ENCODE measurements at regions not wholly inside any gene's neighbourhood (a gene's known extent, or its start where the extent isn't known, plus 50 kb on each side); places are given as distances from the start of the nearest gene placed in this dataset.

DNA sequence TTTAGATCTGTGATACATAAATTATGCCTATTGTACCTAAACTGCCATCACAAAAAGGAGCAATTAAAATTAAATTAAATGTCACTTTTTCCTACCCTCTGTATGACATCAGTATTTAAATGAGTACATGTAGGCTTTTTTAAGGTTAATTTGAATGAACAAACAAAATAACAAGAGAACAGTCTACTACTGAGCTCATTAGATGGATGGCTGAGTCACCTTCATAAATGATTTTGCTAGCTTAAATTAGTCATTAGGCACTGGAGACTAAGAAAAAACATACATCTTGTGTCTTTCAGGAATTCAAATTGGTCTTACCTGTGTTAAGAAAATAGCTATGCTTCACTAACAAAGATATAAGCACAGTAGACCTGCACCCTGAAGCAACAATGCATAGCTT, 153.6 kb downstream of the RCN1 start:
- in situ Hi-C loops (cut with HindIII; ENCODE audit: low pct_unique_long_range_greater_than_20kb, low sequenced_read_pairs), result no loop called here
- DNase-seq (ENCODE audit: low read depth), result no peak

DNA sequence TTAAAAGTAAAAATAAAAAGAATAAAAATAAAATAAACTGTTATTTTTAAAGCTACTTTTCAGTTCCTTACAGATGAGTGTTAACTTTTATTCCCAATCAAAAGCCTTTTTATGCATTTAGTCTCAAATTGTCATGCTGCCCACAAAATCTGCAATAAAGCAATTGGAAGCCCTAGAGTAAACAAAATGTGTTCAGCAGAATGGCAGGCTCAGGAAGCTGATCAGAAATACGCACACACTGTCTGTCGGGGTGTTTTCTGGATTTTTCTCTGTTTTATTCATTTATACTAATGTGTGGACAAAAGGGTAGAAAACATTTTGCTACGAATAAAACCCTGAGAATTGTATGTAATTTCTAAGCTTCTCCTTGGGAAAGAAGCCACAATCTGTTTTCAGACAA, 162.8 kb downstream of the RCN1 start:
- in situ Hi-C loops (cut with HindIII; ENCODE audit: low pct_unique_long_range_greater_than_20kb, low sequenced_read_pairs), result no loop called here

DNA sequence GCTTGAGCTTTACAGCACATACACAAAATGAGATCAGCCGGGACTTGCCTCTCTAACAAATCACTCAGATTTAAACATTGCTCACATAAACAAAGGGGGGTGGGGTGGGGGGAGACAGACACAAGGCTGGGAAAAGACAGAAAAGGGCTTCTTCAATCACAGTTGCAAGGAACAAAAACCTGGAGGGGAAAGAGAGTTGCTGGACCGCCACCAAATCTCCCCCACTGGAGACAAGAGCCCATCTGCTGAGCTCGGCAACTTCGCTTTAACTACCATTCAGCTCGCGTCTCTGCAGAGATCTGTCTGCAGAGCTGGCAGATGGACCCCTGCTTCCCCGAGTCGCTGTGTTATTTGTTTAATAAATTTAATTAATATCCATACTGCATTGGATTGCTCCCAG, 165.0 kb downstream of the RCN1 start:
- in situ Hi-C loops (cut with HindIII; ENCODE audit: low pct_unique_long_range_greater_than_20kb, low sequenced_read_pairs), result no loop called here
- DNase-seq (ENCODE audit: low read depth), result no peak

More for the DNA sequence above, 162.8 kb downstream of the RCN1 start:
- DNase-seq (ENCODE audit: low read depth), result no peak

DNA sequence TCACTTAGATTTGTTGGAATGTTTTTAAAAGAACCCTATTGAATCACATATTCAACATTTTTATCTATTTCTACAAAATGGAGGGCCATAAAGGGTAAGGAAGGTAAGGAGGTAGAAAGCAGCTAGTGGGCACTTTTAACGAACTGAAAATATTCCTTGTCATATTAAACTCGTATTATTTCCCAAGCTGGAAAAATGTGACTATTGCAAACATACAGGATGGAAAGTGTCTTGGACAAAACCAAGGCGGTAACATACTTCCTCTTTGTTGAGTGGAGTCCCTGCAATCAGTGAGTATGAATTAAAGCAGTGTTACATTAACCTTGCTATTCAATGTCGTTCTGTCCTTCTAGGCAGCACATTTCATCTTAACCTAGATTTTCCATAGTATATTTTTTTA, 165.6 kb downstream of the RCN1 start:
- DNase-seq (ENCODE audit: low read depth), result no peak
- in situ Hi-C loops (cut with HindIII; ENCODE audit: low pct_unique_long_range_greater_than_20kb, low sequenced_read_pairs), result no loop called here

DNA sequence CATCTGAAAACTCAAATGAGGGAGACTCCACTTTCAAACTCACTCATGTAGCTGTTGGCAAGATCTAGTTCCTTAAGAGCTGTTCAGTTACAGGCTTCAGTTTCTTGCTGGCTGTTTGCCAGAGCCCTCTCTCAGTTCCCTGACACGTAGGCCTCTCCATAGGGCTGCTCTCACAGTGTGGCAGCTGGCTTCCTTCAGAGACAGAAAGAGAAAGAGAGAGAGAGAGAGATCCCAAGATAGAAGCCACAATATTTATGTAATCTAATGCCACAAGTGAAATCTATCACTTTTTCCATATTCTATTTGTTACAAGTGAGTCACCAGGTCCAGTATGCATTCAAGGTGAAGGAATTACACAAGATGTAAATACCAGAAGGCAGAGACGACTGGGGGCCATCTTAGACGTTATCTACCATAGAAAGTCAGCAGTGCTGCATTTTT, 168.8 kb downstream of the RCN1 start:
- peak; percentile 8 for DNase-seq (ENCODE audit: low read depth)
- in situ Hi-C loops (cut with HindIII; ENCODE audit: low pct_unique_long_range_greater_than_20kb, low sequenced_read_pairs), result no loop called here

DNA sequence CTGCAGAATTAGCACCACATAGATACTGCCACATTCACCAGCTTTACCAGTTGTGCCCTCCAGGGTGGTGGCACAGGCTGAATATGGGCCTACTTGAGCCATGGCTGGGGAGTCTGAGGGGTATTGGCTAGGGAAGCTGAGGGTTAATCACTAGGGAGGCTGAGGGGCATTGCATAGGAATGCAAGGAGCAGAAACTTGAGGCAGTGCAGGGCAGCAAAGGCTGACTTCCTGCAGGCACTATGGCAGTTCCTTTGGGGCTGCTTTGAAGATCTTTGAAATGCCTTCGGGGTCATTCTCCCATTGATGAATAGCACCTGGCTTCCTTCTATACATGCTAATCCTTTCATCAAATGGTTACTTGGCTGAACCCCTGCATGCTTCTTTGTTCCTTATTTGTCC, 171.5 kb downstream of the RCN1 start:
- no peak for DNase-seq (ENCODE audit: low read depth)
- in situ Hi-C loops (cut with HindIII; ENCODE audit: low pct_unique_long_range_greater_than_20kb, low sequenced_read_pairs), result no loop called here

DNA sequence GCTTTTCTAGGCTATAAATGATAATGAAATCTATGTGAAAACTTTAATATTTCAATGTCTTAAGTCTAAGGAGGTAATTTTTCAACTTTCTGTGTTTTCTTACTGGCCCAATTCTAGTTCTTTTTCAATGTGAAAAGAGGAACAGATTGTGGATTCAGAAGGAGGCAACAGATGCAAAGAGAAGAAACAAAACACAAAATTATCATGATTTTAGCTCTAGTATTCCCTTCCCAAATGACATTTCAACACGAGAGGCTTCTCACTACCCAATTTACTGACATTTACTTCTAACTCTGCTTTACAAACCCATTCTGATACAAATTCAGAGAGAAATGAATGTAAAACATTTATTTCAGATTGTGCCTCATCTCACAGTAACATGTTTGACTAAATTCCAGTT, 169.4 kb downstream of the WT1 start:
- in situ Hi-C loops (cut with HindIII; ENCODE audit: low pct_unique_long_range_greater_than_20kb, low sequenced_read_pairs), result no loop called here
- no peak for DNase-seq (ENCODE audit: low read depth)

DNA sequence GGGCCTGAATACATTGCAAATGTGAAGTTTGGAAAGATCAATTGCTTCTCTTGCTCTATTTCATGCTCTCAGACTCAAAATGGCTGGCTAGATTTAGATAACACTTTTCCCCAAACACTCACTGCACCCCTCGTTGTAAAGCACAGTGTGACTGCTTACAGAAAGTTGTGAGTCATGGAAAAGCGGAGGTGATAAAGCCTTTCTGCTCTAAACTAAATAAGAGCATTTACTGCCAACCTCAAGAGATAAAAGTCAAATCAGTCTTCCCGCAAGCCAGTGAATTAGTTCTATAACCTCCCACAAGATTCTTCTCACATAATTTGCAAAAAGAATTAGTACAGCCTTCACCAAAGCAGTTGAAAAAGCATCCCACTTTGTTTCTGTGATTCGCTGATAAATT, 168.7 kb downstream of the WT1 start:
- in situ Hi-C loops (cut with HindIII; ENCODE audit: low pct_unique_long_range_greater_than_20kb, low sequenced_read_pairs), result no loop called here
- DNase-seq (ENCODE audit: low read depth), result no peak

DNA sequence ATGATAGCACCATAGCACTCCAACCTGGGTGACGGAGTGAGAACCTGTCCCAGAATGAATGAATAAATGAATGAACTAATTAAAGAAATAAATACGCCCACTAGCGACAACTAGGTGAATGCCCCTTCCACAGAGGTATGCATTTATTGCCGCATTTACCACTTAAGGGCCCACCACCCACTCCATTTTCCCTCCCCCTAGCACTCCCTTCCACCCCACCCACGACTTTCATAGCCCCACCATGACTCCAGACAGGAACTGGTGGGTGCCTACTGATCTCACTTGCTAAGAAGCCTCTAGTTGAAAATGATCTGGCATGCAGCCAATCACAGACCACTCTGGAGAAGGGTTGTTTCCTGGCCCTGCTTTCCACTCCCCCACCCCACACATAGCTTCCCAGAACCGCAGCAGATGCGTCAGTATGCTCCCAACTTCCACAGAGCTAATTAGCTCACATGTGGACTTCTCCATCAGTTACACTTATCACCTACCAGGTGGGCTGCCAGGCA, 167.6 kb downstream of the WT1 start:
- in situ Hi-C loops (cut with HindIII; ENCODE audit: low pct_unique_long_range_greater_than_20kb, low sequenced_read_pairs), result no loop called here
- DNase-seq (ENCODE audit: low read depth), result no peak

DNA sequence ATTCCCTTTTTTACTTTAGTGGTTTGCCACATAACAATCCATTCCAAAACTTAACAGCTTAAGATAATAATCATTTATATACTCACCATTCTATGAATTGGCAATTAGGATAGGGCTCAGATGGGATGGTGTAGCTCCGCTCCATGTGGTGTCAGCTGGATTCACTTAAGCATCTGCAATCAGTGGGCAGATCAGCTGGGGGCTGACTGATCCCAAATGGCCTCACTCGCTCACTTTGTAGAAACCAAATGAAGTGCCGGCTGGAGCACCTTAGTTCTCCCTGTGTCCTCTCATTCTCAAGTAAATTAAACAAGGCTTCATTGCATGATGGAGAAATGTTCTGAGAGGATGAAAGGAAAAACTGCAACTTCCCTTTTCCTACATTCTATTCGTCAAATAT, 161.4 kb downstream of the WT1 start:
- in situ Hi-C loops (cut with HindIII; ENCODE audit: low pct_unique_long_range_greater_than_20kb, low sequenced_read_pairs), result no loop called here
- DNase-seq (ENCODE audit: low read depth), result no peak

DNA sequence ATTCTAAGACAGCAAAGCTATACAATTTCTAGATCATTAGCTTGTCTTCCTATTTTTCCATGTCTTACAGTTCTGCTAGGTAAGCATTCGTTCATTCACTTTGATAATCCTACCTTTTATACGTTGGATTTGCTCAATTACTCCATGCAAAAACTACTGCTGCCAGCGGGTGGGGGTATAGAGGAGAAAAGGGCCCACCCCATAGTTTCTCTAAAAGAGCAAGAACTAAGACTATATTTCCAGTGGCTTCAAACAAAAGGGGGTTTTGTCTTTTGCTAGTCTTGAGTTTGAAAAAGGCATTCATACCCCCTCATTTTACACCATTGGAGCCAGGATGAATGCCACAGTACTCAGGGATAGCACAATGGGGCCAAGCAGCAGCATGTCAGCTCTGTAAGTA, 155.7 kb downstream of the WT1 start:
- no peak for DNase-seq (ENCODE audit: low read depth)
- in situ Hi-C loops (cut with HindIII; ENCODE audit: low pct_unique_long_range_greater_than_20kb, low sequenced_read_pairs), result no loop called here

DNA sequence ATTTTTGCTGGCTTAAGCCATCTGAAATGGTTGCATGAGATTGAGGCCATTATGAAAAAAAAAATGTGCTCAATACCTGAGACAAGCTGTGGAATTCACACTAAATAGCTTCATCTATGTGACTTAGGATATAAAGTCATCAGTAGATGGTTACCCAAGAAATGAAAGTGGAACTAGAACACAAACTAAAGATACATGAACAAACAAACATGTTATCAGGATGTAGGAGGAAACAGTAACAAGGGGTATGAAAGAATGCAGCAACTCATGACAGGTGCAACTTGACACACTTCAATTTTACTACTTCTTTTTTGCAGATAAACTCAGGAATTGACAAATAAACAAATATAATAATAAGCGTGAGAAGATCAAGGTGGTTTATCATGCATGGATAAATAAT, 155.0 kb downstream of the WT1 start:
- DNase-seq (ENCODE audit: low read depth), result no peak
- in situ Hi-C loops (cut with HindIII; ENCODE audit: low pct_unique_long_range_greater_than_20kb, low sequenced_read_pairs), result no loop called here

DNA sequence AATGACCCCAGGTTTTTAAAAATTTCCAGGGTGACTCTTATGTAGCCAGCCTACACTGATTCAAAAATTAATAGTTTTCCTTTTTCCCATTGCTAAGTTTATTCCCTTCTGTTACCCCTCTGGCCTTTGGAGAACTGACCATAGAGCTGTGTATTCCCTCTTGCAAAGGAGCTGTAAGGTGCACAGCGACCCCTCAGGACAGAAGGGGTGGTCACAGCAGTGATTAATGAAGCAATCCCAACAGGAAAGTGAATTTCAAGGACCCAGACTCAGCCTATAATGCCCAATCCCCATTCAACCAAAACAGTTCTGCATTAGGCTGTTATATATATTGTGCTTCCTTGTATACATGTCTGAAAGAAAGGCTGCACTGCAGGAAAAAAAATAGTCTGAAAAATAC, 147.1 kb downstream of the WT1 start:
- in situ Hi-C loops (cut with HindIII; ENCODE audit: low pct_unique_long_range_greater_than_20kb, low sequenced_read_pairs), result no loop called here
- DNase-seq (ENCODE audit: low read depth), result no peak

DNA sequence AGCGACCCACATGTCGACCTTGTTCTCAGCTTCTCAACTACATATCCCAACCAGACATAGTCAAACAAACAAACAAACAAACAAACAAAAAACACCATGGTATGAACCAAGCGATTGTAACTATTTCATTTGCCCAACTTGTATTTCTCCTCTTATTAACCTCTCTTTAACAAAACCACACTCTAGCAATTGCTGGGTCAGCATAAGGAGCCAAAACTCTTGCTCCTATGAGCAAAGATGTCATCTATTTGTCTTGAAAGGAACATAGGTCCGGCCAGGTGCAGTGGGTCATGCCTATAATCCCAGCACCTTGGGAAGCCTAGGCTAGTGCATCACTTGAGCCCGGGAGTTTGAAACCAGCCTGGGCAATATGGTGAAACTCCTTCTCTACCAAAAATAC, 145.6 kb downstream of the WT1 start:
- DNase-seq (ENCODE audit: low read depth), result no peak
- in situ Hi-C loops (cut with HindIII; ENCODE audit: low pct_unique_long_range_greater_than_20kb, low sequenced_read_pairs), result no loop called here

DNA sequence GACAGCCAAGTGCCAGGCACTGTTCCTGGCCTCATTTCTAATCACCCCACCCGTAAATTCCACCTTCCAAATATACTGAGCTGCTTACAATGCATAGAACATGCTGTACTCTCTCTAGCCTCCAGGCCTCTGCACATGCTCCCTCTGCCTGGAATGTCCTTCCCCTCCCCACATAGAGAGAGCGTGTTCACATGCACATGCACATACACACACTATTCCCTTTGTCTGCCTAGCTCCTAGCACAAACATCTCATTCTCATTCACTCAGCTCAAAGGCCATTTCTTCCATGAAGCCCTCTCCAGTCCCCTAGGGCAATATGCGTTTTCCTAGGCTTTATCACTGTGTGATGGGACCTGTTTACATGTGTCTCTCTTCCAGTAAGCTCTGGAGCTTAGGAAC, 144.6 kb downstream of the WT1 start:
- no peak for DNase-seq (ENCODE audit: low read depth)
- in situ Hi-C loops (cut with HindIII; ENCODE audit: low pct_unique_long_range_greater_than_20kb, low sequenced_read_pairs), result no loop called here

DNA sequence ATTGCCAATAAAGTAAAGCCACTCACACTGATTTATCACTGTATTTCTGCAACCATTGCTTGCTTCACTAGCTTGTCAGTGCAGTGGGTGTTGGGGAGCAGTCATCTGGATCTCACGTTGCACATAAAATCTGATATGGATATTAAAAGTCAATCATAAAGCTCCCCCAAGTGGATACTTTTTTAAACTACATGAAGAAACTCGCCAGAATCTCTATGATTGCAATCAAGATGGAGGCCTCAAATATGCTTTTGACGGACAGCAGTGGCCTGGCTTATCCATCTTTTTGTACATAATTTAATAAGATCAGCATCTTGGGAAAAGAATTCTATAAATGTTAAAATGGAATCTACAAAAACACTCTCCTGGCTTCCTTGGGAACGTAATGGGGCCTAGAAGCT, 137.7 kb downstream of the WT1 start:
- in situ Hi-C loops (cut with HindIII; ENCODE audit: low pct_unique_long_range_greater_than_20kb, low sequenced_read_pairs), result no loop called here
- peak; percentile 31 for DNase-seq (ENCODE audit: low read depth)

DNA sequence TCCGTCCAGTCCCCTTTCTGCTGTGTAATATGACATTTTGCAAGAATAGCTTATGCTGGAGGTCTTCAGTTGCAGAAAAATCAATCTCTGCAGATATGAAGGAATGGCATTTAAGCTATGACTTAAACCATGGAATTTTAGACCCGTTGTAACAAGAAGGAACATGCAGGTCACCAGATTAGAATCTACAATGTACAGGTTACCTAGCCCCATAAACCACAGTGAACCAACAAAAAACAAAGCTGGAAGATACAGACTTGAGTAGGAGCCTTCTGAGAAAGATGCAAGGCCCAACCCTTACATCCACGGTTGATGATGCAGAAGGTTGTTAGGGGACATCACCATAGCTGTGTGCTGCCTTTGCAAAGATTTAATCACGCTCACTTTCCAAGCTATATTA, 132.5 kb downstream of the WT1 start:
- in situ Hi-C loops (cut with HindIII; ENCODE audit: low pct_unique_long_range_greater_than_20kb, low sequenced_read_pairs), result no loop called here
- DNase-seq (ENCODE audit: low read depth), result no peak

DNA sequence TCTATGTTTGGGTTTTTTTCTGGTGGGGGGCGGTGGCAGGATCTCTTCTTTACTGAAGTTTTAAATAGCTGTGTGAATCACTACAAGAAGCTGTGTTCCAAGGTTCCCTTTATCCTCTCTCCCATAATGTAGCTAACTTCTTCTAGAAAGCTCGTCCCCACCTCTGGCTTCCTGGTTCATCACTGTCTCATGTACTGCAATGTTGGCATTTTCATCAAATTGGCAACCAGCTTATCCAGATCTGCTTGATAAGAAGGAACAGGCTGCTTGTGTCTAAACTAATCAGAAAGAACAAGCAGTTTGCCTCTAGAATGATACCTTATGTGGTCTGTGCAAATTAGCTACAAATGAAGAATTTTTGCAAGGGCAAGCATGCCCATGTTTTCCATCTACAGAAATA, 130.8 kb downstream of the WT1 start:
- DNase-seq (ENCODE audit: low read depth), result no peak
- in situ Hi-C loops (cut with HindIII; ENCODE audit: low pct_unique_long_range_greater_than_20kb, low sequenced_read_pairs), result no loop called here

DNA sequence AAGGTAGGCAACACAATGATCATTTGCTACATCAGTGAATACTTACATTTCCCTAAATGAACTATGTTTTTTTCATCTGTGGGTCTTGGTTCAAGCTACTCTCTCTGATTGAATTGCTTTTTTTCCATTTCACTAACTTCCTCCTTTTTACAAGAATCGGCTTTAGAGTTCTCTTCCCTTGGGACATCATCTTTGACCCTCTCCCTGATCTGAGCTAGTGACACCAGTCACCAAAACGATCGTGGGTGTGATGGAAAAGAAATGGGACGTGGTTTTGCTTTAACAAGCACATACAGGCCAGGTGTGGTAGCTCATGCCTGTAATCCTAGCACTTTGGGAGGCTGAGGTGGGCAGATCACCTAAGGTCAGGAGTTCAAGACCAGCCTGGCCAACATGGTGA, 129.9 kb downstream of the WT1 start:
- DNase-seq (ENCODE audit: low read depth), result no peak
- in situ Hi-C loops (cut with HindIII; ENCODE audit: low pct_unique_long_range_greater_than_20kb, low sequenced_read_pairs), result no loop called here

DNA sequence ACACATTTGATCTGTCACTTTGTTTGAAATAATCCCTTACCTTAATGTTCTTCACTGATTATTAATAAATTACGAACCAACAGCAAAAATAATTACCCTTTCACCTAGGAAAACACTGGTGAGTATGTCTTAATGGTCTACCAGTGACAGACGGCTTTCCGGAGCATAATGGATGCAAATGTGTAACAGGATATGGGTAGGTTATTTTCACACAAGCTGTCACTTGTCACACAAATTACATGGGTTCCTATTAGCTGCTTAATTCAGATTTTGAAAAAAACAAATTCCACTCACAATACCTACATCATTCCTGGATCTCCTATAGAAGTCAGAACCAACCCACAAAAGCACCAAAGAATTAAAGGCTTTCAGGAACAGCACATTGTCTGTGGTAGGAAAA, 127.9 kb downstream of the WT1 start:
- no peak for DNase-seq (ENCODE audit: low read depth)
- in situ Hi-C loops (cut with HindIII; ENCODE audit: low pct_unique_long_range_greater_than_20kb, low sequenced_read_pairs), result no loop called here

DNA sequence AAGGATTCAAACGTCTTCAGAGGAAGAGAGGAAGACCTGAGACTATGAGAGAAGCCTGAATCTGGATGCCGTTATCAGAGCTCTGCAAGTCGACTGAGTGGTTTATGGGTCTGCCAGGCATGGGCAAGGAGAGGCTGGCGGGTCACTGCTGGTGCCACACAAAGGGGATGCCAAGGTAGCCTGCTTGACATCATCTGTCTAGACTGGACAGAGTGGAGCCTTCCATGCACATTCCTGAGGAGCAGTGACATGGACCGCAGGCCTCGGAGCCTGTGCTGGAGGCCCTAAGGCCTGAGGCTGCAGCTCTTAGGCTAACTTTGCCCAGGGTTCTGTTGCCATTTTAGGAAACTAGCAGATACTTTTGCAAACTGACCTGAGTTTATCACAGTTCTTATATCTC, 127.4 kb downstream of the WT1 start:
- in situ Hi-C loops (cut with HindIII; ENCODE audit: low pct_unique_long_range_greater_than_20kb, low sequenced_read_pairs), result no loop called here
- DNase-seq (ENCODE audit: low read depth), result peak; percentile 10
